ENCODE measurements at regions not wholly inside any gene's neighbourhood (a gene's known extent, or its start where the extent isn't known, plus 50 kb on each side); places are given as distances from the start of the nearest gene placed in this dataset.

DNA sequence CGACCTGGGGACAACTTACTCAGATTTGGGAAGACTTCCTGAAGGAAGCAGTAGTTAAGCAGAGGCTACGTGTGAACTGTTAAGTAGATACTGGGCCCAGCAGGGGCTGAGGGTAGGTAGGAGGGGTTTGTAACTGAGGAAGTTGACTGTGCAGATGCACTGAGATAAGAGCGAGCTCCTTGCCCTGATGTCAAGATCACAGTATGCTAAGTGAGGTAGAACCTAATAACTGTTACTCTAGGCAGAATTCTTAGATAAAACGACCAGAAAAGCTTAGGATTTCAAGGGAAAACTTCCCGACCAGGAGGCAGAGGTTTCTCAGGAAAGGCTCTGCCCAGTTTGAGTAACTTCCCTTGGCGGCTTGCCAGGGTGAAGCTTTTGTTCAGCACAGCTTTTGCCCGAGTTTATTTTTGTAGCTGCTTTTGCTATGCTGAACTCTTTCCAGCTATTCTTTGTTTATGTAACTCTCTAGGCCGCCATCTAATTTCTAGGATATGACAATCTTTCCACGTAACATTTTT, 632.1 kb downstream of the DIAPH3 start:
- DNase-seq = no peak

DNA sequence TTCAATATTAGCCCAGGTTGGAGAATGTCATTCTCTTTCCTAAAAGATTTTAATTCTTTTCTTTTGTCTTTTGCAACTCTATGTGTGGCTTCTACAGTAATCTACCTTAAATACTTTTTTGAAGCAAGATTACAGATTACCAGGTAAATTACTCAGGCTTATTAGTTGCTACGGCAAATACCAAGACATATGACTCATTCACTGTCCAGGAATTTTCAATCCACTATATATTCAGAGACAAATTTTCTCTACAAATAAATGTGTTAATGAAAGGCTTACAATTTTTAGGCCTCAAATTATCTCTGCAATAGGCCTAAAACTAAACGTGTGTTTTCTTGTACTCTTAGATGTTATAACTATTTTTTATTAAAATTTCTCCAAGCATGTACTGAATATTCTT, 631.3 kb downstream of the DIAPH3 start:
- no peak for DNase-seq

DNA sequence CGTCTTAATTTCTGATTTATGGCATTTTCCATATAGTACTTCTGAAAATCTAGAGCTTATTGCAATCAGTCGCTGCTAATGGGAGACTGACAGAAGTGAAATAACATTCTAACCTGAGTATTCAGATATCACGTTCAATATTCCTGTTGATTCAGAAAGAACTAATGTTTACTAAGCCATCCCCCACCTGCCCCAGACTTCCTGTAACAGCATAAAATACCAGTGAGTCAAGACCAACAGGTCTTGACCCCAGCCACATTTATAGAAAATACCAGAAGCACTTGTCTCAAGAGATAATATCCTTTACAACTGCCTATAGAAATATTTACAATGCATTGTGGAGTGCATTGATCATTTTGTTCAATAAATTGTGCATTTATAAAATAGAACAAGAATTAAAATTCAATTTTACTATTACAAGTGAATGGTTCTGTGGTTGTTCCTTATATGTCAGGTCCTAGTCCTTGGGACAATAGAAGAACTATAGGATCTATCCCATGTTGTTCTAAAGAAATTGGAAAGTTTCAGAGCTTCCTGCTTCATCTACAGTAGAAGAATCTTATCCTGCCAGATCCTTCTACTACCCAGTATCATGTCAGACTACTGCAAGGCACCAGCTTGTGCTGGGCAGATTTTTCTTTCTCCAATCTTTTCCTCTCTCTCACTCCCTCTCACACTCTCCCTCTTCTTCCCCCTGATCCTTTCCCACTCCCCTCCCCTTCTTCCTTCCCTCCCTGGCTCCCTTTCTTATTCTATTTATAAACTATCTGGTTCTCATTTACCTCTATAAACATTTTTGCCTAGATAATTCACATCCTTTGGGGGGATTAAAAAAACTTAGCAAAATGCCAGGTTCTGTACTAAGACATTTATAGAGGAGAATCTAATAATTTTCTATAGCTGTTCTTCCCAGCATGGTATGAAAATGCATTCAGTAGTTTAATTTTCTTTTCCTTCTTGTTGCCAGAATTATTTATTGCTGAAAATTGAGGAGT, 629.9 kb downstream of the DIAPH3 start:
- no peak for DNase-seq

DNA sequence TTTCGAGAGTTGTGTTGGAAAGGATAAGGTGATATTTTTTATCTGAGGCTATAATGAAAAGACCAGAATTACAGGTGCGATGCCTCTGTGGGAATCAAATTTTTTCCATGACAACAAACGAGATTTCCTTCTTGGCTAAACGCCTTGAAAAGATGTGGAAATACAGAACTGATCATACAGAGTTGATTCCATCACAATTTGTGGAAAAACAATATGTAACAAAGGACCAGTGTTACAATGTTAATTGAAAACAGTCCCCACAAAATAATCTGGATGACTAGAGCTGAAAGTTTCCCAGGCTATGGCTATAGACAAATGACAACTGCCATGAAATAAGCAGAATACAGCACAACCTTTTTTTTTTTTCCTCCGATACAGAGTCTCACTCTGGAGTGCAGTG, 628.9 kb downstream of the DIAPH3 start:
- no peak for DNase-seq

DNA sequence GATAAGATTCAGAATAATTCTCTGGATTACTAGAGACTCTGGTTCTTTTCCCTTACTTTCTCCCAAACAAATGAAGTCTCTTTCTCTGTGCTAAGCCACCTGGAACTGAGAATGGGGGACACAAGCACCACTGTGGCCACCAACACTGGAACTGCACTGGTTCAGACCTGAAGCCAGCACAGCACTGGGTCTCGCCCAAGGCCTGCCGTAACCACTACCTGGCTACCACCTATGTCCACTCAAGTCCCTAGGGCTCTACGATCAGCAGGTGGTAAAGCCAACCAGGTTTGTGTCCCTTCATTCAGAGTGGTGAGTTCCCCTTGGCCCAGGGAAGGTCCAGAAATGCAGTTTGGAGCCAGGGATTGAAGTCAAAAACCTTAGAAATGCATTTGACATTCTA, 626.2 kb downstream of the DIAPH3 start:
- no peak for DNase-seq

DNA sequence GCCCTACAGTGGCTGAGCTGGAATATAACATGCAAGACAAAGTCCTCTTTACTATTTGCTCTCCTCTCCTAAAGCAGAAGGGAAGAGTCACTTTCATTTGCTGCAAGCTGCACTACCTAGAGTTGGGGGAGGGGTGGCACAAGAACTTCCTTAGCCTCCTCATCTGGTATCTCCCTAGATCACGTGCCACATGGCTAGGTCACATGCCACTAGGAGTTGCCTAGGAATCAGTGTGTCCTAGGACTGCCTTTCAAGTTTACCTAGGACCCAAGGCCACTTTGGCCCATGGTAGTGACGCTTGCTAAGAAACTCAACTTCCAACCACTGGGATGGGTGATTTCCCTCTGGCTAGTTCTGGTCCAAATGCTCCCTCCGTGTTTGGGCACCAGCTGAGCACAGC, 625.2 kb downstream of the DIAPH3 start:
- DNase-seq = no peak

DNA sequence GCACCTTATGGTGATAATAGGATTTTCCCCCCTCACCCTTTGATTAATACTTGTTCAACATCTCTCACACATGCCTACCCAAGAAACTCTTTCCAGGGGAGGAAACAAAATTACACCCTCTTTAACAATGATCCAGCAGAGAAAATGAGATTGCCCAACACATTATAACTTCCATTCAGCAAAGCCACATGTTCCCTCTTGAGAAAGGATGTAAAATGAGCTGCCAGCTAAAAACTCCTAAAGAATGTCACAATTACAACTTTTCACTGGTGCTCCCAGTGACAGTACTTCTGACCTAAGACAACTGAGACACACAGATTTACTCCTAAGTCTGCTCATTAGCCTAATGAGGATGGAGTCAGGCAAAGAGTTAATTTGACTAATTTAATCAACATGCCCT, 621.4 kb downstream of the DIAPH3 start:
- DNase-seq = no peak

DNA sequence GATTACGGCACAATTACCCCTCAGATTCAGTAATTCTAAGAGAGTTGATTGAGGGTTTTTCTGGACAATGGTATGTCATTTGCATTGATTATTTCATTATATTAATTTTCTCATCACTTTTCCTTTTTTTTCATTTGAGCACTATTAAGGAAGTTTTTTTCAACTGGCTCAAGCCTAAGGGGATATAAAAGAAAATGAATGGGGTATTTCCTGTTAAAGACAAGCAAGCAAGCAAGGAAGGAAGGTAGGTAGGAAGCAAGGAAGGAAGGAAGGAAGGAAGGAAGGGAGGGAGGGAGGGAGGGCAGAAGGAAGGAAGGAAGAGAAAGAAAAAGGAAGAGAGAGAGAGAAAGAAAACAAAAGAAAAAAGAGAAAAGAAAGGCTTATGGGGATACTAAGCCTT, 620.3 kb downstream of the DIAPH3 start:
- no peak for DNase-seq

DNA sequence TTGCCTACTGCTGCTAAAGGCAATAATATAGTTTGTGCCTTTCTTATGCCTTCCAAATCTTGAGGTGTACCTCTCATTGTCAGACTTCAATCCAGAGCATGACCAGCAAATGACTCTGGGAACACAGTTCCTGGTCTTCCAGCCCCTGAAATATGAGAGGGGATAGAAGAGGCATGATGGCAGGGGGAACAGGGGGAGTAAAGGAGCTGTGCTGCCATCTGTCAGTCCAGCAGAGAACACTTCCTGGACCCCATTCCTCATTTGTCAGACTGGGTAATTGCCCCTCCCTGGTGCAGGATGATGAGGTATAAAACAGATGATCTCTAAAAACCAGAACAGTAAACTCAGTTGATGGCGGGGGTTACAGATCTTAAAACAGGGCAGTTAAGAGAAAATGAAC, 618.7 kb downstream of the DIAPH3 start:
- DNase-seq = no peak

DNA sequence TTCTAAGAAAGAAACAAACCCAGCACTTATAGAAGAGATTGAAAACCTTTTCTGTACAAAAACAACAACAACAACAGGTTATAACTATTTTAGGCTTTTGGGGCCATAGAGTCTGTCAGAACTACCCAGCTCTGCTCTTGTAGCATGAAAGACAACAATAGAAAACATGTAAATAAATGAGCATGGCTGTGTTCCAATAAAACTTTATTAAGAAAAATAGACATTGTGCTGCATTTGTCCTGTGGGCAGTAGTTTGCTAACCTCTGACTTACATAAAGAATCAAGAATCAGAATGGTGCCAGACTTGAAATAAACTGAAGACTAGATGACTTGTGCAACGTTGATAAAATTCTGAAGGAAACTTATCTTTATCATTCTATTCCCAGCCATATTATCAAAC, 617.5 kb downstream of the DIAPH3 start:
- DNase-seq = no peak

DNA sequence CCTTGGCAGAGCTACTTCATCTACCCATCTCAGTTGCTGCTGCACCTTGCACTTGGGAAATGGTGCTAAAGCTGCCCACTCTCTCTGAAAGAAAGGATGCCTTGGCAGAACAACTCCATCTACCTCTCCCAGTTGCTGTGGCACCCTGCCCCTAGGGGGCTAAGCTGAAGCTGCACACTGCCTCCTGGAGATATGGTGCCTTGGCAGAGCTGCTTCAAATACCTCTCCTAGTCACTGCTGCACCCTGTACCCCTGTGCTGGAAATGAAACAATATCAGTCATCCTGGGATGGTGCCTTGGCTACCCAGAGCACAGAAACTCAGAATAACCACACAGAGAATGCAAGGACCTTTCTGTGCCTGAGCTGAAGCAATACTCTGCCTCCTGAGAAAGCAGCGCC, 615.8 kb downstream of the DIAPH3 start:
- no peak for DNase-seq

DNA sequence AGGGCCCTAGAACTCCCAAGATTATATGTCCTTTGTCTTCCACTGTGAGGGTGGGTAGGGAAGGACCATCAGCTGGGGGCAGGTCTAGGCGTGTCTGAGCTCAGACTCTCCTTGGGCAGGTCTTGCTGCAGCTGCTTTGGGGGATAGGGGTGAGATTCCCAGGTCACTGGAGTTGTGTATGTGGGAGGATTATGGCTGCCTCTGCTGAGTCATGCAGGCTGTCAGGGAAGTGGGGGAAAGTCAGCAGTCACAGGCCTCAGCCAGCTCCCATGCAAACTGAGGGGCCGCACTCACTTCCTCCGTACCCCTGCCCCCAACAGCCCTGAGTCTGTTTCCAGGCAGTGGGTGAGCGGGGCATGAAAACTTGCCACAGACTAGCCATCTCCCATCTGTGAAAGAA, 600.8 kb downstream of the DIAPH3 start:
- DNase-seq = no peak

DNA sequence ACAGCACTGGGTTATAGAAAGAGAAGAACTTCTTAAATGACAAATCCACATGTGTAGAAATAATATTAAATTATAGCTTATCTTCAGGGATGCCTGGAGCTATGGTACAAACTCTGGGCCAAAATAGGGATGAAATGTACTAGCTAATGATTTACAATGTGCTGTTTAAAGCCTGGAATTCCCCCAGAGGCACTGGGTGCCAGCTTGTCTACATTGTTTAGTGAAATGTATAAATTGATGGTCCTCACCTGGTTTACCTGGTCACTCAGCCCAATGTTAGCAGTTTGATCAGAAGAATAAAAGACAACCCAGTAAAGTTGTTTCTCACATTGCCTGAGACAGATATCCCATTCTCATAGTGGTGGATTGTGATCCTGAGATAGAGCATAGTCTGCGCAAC, 597.2 kb downstream of the DIAPH3 start:
- no peak for DNase-seq

DNA sequence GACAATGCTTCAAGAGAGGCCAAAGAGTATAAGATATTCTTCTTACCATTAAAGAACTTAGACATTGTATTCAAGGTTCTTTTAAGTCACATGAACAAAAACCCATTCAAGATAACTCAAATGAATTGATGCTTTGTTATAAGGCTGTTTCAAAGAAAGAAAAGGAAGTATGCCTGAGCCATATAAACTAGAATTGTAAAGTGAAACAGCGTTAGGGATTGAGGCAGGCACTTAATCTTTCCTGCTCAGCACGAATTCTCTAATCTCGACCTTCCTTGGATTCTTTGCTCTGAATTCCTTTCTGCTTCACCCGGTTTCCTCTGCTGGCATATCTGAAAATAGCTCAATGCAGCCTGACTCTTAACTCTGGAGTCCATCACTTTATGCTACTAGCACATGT, 595.4 kb downstream of the DIAPH3 start:
- no peak for DNase-seq

DNA sequence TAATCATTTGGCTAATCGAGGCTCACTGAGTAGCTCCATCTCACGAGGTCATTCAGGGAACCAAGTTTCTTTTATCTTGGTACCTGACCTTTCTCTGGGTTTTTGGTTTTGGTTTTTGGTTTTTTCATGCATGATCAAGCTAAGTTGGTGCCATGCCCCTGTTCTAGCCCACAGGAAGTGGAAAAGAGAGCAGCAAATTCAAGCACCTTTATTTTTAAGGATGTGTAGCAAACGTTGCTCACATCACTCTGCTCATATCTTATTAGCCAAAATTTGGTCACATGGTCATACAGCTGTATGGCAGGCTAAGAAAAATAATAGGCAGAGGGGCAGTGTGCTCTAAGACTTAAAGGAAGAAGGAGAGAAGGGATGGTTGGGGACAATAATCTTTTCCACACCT, 593.5 kb downstream of the DIAPH3 start:
- no peak for DNase-seq

DNA sequence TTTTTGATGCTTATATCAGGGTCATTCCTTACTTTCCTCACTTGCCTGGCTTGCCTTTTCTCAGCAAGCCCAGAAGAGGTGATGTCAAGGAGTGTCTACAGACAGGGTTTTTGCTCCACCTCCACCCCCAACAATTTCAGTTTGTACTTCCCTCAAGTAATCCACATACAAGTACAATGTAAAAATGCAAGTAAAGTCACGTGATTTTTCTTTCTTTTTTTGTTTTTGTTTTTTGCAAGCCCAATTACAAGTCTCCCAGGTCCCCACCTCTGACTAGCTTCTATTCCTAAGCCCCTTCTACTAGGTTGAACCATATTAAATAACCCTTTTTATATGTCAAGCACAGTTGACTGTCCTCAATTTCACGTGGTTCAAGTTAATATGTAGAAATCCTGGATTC, 579.6 kb downstream of the DIAPH3 start:
- DNase-seq = no peak

DNA sequence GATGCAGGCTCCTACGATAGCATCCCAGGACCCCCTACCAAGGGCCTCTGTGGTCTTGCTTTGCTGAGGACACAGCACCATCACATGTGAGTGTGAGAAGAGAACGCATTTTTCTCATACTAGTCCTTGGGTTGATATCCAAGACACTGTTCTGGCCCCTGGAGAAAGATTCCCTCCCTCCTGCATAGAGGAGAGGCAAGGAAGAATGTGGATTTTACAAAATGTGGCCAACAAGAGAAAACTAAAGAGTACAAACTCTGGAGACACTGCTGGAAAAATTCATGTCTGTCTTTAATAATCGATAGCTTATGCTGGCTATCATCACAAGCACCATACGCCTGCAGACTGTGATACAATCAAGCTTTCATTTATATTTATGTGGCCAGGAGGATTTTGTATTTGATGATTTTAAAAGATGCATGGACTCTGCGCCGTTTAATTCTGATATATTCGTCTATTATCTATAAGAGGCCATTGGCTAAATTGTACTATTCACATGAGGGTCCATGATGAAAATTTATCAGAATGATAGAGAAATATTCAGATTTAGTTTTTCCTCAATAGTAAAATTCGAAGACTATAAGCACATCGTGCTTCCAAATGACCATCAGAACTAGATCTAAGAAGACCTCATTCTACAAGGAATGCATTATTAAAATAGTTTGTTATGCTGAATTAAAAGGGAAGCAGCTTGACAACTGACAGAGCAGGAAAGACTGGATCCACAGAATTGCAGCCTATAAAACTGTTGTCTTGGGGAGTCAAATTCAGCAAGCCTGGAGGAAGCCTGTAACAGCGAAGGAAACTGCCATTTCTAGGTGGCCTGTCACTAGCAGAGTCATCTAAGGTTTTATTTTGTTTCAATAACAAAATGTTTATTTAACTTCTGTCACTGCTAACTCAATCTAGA, 578.7 kb downstream of the DIAPH3 start:
- no peak for DNase-seq

DNA sequence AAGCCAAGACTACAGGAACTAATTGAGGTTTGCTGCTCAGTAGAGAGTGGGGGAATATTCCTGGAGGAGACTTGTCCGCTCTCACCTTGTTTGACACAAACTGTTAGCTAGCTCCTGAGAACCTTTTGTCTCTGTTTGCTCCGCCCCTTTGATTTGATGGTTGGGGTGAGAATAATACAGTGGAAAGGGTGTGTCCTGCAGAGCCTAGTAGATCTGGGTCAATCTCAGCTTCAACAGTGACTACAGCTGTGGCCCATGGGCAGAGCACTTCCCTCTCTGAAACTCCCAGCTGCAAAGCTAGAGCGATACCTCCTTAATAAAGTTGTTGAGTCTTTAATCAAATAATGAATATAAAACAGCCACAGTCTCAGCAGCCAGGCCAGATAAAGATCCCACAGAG, 576.7 kb downstream of the DIAPH3 start:
- DNase-seq = no peak

DNA sequence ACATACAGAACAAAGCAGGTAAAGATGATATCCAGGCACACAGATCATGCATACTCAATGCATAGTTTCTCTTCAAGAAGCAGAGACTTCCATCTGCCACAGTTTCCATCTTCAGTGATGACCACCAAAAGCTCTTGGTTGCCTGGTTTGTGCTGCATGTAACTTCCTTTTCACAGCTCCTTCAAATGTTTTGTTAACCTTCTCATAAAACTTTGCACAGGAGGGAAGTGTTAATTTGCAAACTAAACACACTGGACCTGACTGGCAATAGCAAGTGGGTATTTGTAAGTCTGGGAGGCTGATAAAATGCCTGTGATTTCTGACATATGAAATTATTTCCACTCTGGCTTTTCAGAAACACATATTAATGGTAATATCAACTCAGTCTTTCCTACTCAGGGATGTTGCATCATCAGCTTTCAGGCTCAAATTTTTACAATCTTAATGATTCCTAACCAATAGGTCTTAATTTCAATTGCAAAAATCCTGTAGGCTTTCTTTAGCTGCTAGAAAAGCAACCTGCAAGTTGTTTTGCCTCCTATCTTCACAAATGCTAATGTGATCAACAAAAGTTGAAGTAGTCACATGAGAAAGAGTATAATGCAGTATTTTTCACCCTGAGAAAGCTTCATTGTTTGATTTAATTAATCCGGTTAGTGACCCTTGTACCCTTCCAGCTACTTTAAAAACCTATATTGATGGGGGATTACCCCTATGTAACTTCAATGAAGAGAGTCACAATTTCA, 575.6 kb downstream of the DIAPH3 start:
- no peak for DNase-seq

DNA sequence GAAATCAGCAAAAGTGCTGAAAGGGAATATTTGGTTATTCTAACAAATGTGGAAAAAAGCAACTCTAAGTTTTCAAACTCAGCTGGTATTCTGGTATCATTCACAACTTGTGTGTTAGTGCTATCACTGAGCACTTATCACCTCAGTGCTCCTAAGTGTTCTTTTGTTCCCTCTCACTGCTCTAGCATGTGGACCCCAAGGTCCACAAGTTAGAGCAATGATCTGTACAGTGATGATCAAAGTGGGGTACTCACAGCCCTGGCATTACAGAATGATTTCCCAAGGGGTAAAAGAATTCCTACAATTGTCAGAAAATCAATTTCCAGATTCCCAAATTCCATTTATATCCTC, 575.0 kb downstream of the DIAPH3 start:
- no peak for DNase-seq

DNA sequence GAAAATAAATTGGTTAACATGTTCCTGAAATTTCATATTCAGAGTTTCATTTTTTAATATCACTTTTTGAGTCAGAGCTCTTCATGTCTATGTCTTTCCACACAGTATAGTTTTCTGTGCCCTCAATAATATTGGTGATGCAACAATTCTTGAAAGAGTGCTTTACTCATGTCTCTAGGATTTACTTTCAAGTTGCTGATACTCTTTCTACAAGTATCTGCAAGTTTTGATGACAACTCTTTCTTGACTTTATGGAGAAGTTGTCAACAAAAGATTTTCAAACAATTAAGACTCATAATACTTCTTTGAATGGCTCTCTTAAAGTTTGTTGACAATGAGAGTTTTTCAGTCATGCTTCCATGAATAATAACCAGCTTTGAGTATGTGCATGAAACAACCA, 561.7 kb downstream of the DIAPH3 start:
- no peak for DNase-seq

DNA sequence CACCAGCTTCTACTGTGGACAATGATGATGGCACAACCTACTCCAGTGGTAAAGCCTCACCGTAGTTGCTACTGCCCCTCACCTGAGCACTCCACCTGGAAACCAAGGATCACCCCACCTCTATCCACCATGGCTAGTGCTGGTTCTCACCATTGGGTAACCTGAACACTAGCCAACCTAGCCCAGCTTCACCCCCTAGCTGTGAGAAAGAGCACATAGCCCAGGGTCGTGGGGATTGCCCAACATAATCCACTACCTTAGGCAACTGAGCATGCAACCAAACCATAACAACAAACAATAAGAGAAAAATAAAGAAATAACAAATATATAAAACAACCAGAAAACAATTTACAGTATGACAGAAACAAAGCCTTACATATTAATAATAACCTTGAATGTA, 560.1 kb downstream of the DIAPH3 start:
- DNase-seq = no peak

DNA sequence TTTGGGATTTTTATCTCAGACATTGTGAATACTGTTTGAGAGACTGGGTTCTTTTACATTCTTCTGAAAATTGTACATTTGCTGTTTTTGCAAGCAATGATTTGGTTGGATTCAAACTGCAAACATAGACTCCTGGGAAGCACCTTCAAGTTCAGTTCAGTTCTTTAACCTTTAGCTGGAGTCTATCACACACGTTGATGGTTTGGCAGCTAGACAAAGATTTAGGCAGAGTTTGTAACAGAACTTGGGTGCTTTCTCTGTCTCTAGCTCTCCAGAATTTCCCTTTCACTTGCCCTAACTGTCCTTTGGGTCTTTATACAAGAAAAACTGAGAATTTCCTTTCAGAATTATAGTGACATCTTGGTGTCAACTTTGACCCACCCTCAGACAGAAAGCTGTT, 556.6 kb downstream of the DIAPH3 start:
- DNase-seq = no peak

Data from NCI-H526 treated with DMSO at 0.1 percent for 48 hours (cell line).